CD4-positive, alpha-beta T cell treated with Interleukin-2 at 100 ng/mL for 4 hours (primary cell): ENCODE measurements at regions not wholly inside any gene's neighbourhood (a gene's known extent, or its start where the extent isn't known, plus 50 kb on each side); places are given as distances from the start of the nearest gene placed in this dataset.

Source experiments
- DNase-seq: peaks from one replicate; pipeline ENCODE4 v3.0.0-alpha.2; 2020; ENCODE audit warnings: low spot score

GRCh38 chr12:132407451-132407961 lies 78.1 kb upstream of the GALNT9 start:
- no peak for DNase-seq

GRCh38 chr12:132406493-132407450 lies 77.4 kb upstream of the GALNT9 start:
- DNase-seq = no peak

- no peak for DNase-seq
These were observed 76.4 kb upstream of the GALNT9 start for GRCh38 chr12:132405742-132406251.

- DNase-seq = no peak
These were observed 75.8 kb upstream of the GALNT9 start for GRCh38 chr12:132404951-132405741.

GRCh38 chr12:132404435-132404855 lies 75.1 kb upstream of the GALNT9 start:
- DNase-seq = no peak

- DNase-seq = no peak
These were observed 74.4 kb upstream of the GALNT9 start for GRCh38 chr12:132403636-132404434.

GRCh38 chr12:132402831-132403416 lies 73.5 kb upstream of the GALNT9 start:
- no peak for DNase-seq

- no peak for DNase-seq
These were observed 72.6 kb upstream of the GALNT9 start for GRCh38 chr12:132401982-132402381.

DNA sequence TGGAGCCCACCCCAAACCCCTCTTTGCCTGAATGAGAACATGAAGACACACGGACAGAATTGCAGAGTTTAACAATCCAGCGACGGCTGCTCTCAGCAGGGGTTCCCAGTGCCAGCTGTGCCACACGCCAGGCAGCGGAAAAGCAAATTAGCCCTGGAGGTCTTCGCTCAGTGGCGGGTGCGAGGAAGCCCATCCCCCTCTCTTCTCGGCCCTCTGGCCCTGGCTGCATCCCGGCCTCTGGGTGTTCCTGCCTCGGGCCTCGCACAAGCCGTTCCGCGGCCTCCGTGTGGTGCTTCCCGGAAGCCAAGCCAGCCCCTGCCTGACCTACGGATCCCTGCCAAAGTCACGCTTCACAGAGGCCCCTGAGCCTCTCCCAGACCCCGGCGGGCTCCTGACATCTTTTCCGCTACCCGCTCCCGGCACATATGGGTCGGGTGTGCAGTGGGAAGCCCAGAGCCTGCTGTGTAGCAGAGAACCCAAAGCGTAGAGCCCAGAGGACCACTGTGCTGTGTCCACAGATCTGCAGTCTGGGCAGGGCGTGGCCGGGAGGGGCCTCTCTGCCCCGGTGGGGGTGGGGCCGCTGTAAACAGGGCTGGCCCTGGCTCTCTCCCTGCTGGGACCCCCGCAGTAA lies 70.7 kb upstream of the GALNT9 start:
- no peak for DNase-seq

DNA sequence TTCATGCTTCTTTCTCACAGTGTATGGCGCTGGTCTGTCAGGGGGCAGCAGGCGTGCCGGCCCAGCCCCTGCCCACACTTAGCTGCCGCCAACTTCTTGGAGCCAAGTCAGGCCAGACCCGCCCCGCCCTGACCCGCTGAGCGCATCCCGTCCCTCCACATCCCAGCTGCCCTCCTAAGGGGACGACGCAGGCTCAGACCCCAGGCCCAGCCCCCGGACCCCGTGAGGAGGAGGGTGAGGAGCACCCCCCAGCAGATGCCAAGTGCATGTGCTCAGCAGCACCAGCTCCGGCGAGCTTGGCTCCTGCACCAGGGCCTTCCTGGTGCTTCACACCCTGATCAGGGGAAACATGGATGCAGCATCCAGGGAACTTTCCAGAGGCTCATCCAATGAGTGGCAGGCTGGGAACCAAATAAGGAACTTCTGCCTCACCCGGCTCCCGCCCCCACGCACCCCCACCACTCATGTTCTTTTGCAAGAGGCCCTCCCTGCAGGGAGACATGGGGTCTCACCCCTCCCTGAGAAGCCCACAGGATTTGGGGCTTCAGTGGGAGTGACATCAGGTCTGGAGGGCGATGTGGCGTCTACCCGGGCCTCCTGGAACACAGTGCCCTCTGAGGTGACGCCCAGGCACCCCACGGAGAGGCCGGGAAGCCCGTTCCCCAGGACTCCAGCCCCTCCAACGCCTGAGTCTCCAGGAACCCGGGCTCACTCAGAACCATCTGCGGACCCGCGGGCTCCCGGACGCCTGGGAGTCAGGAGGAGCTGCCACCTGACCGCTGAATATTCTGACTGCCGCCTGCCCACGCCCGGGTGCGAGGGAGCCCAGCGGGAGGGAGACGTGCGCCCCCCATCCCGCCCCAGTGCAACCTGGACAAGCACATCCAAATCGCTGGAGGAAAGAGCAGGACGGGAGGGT lies 70.0 kb upstream of the GALNT9 start:
- no peak for DNase-seq

GRCh38 chr12:132398386-132398991 lies 69.1 kb upstream of the GALNT9 start:
- no peak for DNase-seq

DNA sequence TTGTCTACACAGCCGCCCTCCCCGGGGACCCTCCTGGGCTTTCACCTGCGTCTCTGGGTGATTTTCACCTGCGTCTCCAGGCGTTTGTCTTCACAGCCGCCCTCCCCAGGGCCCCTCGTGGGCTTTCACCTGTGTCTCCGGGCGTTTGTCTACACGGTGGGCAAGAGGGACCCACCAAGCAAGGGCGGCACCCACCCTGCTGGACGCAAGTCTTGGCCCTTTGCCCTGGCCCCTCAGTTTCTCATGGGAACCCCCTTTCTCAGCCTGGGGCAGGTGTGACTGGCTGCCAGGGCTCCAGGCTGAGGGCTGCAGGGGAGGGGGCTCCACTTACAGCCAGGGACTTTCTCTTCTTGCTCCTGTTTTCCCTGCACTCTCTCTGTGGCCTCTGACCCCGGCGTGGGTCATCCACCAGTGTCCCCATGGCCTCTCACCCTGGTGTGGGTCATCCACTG lies 68.6 kb upstream of the GALNT9 start:
- DNase-seq = no peak

GRCh38 chr12:132397152-132397933 lies 68.0 kb upstream of the GALNT9 start:
- DNase-seq = no peak

GRCh38 chr12:132396657-132397056 lies 67.3 kb upstream of the GALNT9 start:
- no peak for DNase-seq

DNA sequence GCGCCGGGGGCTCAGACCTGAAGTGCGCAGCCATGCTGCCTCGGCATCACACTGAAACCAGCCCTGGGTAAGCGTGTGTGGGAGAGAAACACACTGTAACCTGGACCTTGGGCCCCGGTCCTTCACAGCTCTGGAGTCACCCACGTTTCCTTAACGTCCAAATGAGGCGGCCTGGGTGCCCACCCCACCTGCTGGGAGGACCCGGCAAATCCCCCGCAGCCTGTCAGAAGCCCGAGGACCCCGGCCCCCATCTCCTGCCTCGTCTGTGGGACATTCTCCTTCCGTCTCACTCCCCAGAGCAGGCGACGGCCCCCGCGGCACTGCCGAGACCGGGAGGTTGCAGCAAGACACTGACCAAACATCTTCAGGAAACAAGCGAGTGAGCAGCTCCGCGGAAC lies 66.5 kb upstream of the GALNT9 start:
- DNase-seq = no peak

DNA sequence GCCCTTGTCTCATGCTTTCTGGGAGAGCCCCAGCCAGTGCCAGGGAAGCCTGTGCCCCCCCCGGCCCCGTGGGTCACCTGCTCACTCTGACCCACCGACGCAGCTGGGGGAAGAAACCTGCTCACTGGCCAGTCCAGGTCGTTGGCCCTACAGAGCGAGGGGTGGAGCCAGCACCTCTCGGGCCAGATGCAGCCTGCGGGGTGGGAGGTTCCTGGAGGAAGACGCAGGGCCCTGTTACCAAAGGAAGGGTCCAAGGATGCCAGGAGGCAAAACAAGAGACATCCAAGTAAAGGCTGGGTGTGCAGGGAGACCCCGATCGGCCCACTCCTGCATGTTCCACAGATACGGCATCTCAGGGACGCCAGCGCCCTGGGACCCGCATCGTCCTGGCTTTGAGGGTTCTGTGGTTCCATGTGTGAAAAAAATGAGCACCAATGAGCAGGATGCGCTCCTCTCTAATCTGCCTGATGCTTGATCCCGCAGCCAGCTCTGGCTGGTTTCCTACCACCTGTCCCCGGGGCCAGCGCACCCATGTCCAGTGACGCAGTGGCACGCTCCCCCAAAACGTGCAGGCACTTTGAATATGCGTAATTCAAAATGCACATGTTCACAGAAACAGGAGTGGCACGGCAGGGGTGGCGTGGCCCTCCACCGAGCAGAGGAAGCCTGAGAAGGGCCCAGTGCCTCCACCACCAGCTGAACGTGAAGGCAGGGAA lies 66.0 kb upstream of the GALNT9 start:
- DNase-seq = no peak
